PC-3 (cell line): ENCODE measurements at regions not wholly inside any gene's neighbourhood (a gene's known extent, or its start where the extent isn't known, plus 50 kb on each side); places are given as distances from the start of the nearest gene placed in this dataset.

Source experiments
- EZH2 ChIP-seq: fragments of 300-600 bp; sonication (generic); IDR thresholded peaks from one replicate; pipeline ENCODE4 v1.6.1; 2017; ENCODE audit warnings: antibody characterized with exemption, mild to moderate bottlenecking, low read length; ENCODE audit not compliant: unreplicated experiment
- EZH2phosphoT487 ChIP-seq: fragments of 300-600 bp; sonication (generic); IDR thresholded peaks from 2 replicates; pipeline ENCODE4 v1.6.1; 2018; ENCODE audit warnings: mild to moderate bottlenecking, antibody characterized with exemption, low read length, borderline replicate concordance
- TF ChIP-seq, protein P1 (sequence below): fragments of 300-600 bp; sonication (generic); conservative IDR thresholded peaks from 2 replicates; pipeline ENCODE4 v1.5.1; 2017; ENCODE audit warnings: antibody characterized with exemption, low read depth, mild to moderate bottlenecking, low read length

DNA sequence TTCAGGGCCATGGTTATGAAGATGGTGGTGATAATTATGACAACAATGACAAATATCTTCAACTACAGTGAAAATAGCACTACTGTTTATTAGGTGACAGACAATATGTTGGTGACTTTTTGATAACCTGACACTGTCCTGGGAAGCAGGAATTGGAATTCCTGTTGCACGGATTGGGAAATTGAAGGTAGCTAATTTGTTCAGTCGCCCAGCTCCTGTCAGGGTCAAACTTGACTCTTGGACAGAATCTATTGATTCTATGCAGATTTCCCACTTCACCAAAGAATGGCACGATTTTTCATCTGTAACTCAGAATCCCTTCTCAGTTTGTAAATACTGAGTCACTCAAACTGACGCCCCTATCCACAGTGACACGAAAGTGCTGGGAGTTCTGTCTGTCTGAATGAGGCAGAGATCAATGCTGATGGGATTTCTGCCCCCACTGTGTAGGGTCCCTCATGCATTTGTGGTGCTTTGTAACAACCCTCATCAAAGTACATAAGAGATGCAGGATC is 779.5 kb upstream of the ID2 start:
- TF ChIP-seq, protein P1, sequence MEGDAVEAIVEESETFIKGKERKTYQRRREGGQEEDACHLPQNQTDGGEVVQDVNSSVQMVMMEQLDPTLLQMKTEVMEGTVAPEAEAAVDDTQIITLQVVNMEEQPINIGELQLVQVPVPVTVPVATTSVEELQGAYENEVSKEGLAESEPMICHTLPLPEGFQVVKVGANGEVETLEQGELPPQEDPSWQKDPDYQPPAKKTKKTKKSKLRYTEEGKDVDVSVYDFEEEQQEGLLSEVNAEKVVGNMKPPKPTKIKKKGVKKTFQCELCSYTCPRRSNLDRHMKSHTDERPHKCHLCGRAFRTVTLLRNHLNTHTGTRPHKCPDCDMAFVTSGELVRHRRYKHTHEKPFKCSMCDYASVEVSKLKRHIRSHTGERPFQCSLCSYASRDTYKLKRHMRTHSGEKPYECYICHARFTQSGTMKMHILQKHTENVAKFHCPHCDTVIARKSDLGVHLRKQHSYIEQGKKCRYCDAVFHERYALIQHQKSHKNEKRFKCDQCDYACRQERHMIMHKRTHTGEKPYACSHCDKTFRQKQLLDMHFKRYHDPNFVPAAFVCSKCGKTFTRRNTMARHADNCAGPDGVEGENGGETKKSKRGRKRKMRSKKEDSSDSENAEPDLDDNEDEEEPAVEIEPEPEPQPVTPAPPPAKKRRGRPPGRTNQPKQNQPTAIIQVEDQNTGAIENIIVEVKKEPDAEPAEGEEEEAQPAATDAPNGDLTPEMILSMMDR, result no peak
- TF ChIP-seq EZH2phosphoT487 (no peak), EZH2 (no peak)
